Cardiac fibroblast (primary cell): ENCODE measurements at regions not wholly inside any gene's neighbourhood (a gene's known extent, or its start where the extent isn't known, plus 50 kb on each side); places are given as distances from the start of the nearest gene placed in this dataset.

ENCODE experiments used
- DNase-seq, 2 donors: peaks; one replicate each; pipeline versions ENCODE4 v3.0.0 to v3.0.0-alpha.2; 2010; ENCODE audit warnings: low read depth in 2 of 2
- H3K4me3 ChIP-seq, 2 donors: replicated peaks in 1 of 2; 1 replicate in 1 of 2; 2 replicates in 1 of 2; pipeline ENCODE4 v1.5.1; 2011; ENCODE audit warnings: low read depth in 2 of 2, low read length in 2 of 2, mild to moderate bottlenecking in 2 of 2, moderate library complexity in 1 of 2
- TF ChIP-seq, protein P1 (sequence below): IDR thresholded peaks from one replicate; pipeline ENCODE4 v1.5.1; 2011; ENCODE audit warnings: low read depth, mild to moderate bottlenecking, low read length, inconsistent platforms

GRCh38 chr1:218024211-218024720 lies 260.8 kb upstream of the RRP15 start:
- no peak for DNase-seq
- TF ChIP-seq, protein P1, sequence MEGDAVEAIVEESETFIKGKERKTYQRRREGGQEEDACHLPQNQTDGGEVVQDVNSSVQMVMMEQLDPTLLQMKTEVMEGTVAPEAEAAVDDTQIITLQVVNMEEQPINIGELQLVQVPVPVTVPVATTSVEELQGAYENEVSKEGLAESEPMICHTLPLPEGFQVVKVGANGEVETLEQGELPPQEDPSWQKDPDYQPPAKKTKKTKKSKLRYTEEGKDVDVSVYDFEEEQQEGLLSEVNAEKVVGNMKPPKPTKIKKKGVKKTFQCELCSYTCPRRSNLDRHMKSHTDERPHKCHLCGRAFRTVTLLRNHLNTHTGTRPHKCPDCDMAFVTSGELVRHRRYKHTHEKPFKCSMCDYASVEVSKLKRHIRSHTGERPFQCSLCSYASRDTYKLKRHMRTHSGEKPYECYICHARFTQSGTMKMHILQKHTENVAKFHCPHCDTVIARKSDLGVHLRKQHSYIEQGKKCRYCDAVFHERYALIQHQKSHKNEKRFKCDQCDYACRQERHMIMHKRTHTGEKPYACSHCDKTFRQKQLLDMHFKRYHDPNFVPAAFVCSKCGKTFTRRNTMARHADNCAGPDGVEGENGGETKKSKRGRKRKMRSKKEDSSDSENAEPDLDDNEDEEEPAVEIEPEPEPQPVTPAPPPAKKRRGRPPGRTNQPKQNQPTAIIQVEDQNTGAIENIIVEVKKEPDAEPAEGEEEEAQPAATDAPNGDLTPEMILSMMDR: no peak
- no peak overlapping the region for H3K4me3 ChIP-seq

GRCh38 chr1:218025454-218025853 lies 259.6 kb upstream of the RRP15 start:
- TF ChIP-seq, protein P1: no peak
- no peak for DNase-seq
- H3K4me3 ChIP-seq: no peak overlapping the region

DNA sequence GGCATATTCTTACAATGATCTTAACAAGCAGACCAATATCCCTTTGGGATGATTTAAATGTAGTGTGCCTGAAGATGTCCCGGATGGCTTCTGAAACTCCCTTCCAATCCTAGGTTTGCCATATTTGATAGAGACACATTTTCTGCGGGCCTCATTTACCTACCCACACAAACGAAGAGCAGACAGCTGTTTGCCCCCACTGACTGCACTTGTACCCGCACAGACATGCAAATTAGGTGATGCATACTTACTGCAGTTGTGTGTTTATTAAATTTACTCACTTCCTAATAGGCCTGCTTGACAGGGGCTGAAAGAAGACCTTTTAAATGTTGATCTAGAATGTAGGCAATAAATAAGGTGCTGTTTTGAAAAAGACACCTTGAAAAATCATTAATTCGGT lies 257.9 kb upstream of the RRP15 start:
- DNase-seq: no peak
- H3K4me3 ChIP-seq: no peak overlapping the region
- TF ChIP-seq, protein P1: no peak

DNA sequence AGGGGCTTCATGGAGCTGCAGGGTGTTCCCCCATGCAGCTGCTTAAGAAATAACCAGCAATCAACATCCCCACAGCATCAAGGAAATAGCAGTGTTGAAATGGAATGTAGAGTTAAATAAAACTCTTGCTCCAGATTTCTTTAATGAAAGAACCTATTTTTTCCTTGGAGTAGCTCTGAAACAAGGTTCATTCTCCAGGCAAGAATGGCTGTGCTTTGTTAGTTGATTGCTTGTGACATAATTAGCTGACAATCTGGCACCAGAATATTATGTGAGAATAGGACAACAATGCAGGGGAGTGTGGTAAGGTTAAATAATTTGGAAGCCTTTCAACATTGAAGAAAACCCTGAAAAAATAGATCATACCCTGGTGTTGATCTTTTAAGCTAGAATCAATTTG lies 254.2 kb upstream of the RRP15 start:
- TF ChIP-seq, protein P1: no peak
- DNase-seq: no peak
- H3K4me3 ChIP-seq: no peak overlapping the region

- H3K4me3 ChIP-seq: no peak overlapping the region
- no peak for DNase-seq
- TF ChIP-seq, protein P1: no peak
Observed at GRCh38 chr1:218031901-218032300, 253.2 kb upstream of the RRP15 start.

DNA sequence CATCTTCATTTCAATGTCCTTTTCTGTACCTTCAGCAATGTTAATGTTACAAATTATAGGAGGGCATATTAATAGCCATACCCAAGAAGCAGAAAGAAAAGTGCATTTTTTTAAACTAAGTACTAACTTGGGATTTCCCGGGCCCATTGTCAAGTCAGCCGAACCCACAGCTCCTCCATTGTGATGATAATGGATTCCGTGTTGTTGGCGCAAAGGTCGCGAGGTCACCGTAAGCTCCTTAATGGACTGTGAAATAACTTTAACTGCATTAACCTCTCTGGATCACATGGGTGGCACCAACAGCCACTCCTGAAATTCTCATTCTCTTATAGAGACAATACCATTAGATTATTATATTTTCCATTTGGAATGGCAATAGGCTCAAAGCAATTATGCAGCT lies 250.6 kb upstream of the RRP15 start:
- TF ChIP-seq, protein P1: no peak
- no peak overlapping the region for H3K4me3 ChIP-seq
- no peak for DNase-seq

DNA sequence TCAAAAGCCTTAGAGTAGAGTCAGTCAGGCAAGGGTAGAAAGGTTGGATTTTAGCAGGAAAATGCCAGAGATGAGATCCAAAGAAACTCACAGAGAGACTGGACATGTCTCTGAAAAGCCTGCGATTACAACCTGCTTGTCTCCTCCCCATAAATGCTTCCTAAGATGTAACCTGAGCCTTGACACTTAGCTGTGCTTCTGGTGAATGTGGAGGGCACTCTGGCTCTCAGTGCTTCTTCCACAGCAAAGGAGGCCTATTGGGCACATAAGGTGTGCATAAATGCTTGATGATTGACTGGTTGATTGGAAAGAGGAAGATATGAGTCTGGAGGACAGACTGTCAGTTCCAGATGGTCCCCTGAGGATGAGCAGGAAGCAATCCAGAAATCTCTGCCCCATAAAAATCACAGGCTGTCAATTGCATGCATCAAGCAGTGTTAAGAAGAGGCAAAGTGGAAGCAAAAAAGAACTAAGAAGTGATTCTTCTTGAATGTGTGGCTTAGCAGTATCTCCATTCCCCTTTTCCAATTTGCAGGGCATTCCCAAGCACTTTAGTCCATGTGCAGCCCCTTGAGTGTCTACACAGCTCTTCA lies 236.2 kb upstream of the RRP15 start:
- DNase-seq: no peak
- H3K4me3 ChIP-seq: no peak overlapping the region
- TF ChIP-seq, protein P1: no peak
